OCI-LY7 (cell line): ENCODE measurements at regions not wholly inside any gene's neighbourhood (a gene's known extent, or its start where the extent isn't known, plus 50 kb on each side); places are given as distances from the start of the nearest gene placed in this dataset.

Source experiments
- BruUV-seq: library from RNA; stranded (reverse); fragments of 400-500 nt; replicated peaks from 2 replicates; lab custom pipeline; 2021; lab: Mats Ljungman, UMichigan
- CTCF ChIA-PET: fragments of 300-600 bp; sonication (Branson Sonifier 250); formaldehyde crosslinking; loops from one replicate; lab custom pipeline; 2022; ENCODE audit warnings: antibody characterized with exemption; ENCODE audit not compliant: unreplicated experiment; lab: Charles Lee
- POLR2A ChIA-PET: fragments of 300-600 bp; sonication (Branson Sonifier 250); formaldehyde crosslinking; loops from one replicate; lab custom pipeline; 2022; ENCODE audit warnings: antibody characterized with exemption; lab: Charles Lee
- DNase-seq: peaks from one replicate; pipeline ENCODE4 v3.0.0-alpha.2; 2015; ENCODE audit warnings: low spot score
- H2AFZ ChIP-seq: fragments of 200-600 bp; sonication (generic), shearing (Covaris generic); 2 replicates; pipeline ENCODE4 v1.6.1; 2014; ENCODE audit warnings: mild to moderate bottlenecking, antibody characterized with exemption, low read length, moderate library complexity
- H3K27ac ChIP-seq: fragments of 200-600 bp; sonication (generic); 2 replicates; pipeline ENCODE4 v1.5.1; 2014; ENCODE audit warnings: mixed run types, low read depth, mild to moderate bottlenecking, moderate library complexity, low read length, inconsistent platforms; ENCODE audit not compliant: poor library complexity, severe bottlenecking
- H3K36me3 ChIP-seq: fragments of 200-600 bp; sonication (generic); 2 replicates; pipeline ENCODE4 v1.6.1; 2014; ENCODE audit warnings: mild to moderate bottlenecking, antibody characterized with exemption, low read length, moderate library complexity, mixed read lengths; ENCODE audit not compliant: insufficient read depth
- H3K4me1 ChIP-seq: fragments of 200-600 bp; sonication (generic); 2 replicates; pipeline ENCODE4 v1.5.1; 2014; ENCODE audit warnings: mild to moderate bottlenecking, low read length; ENCODE audit not compliant: insufficient read depth, poor library complexity, severe bottlenecking
- H3K4me2 ChIP-seq: fragments of 200-600 bp; sonication (generic); 2 replicates; pipeline ENCODE4 v1.6.1; 2014; ENCODE audit warnings: mild to moderate bottlenecking, low read length
- H3K4me3 ChIP-seq: fragments of 200-600 bp; sonication (generic); 2 replicates; pipeline ENCODE4 v1.5.1; 2014; ENCODE audit warnings: mild to moderate bottlenecking, low read depth, low read length; ENCODE audit not compliant: poor library complexity, severe bottlenecking
- H3K79me2 ChIP-seq: fragments of 200-600 bp; sonication (generic); 2 replicates; pipeline ENCODE4 v1.6.1; 2016; ENCODE audit warnings: low read depth, mild to moderate bottlenecking, low read length, moderate library complexity, mixed read lengths; ENCODE audit not compliant: insufficient read depth
- H3K9me2 ChIP-seq: fragments of 200-600 bp; sonication (generic); 2 replicates; pipeline ENCODE4 v1.6.1; 2016; ENCODE audit warnings: mild to moderate bottlenecking, low read length, mixed read lengths; ENCODE audit not compliant: insufficient read depth
- H3K9me3 ChIP-seq: fragments of 200-600 bp; sonication (generic); 2 replicates; pipeline ENCODE4 v1.6.1; 2014; ENCODE audit warnings: mild to moderate bottlenecking, mixed run types, low read length, mixed read lengths
- H4K20me1 ChIP-seq: fragments of 200-600 bp; sonication (generic); 2 replicates; pipeline ENCODE4 v1.6.1; 2014; ENCODE audit warnings: mild to moderate bottlenecking, antibody characterized with exemption, low read length, moderate library complexity, mixed read lengths; ENCODE audit not compliant: insufficient read depth
- CTCF ChIP-seq: fragments of 200-600 bp; sonication (generic); conservative IDR thresholded peaks from 2 replicates; pipeline ENCODE4 v1.5.1; 2014; ENCODE audit warnings: mild to moderate bottlenecking, antibody characterized with exemption, low read length, moderate library complexity, mixed read lengths
- EZH2phosphoT487 ChIP-seq: fragments of 200-600 bp; sonication (generic); IDR thresholded peaks from 2 replicates; pipeline ENCODE4 v1.6.1; 2018; ENCODE audit warnings: low read depth, borderline replicate concordance, mild to moderate bottlenecking, mixed run types, antibody characterized with exemption, low read length, moderate library complexity, mixed read lengths
- intact Hi-C: fragments of 100-400 bp; cut with micrococcal nuclease; formaldehyde crosslinking; loops from one replicate; pipeline ENCODE4 v1.10.0; 2022; ENCODE audit not compliant: unreplicated experiment

GRCh38 chr6:91664327-91664959, 1077.6 kb upstream of the MAP3K7 start:
- no peak overlapping the region for H3K4me2 ChIP-seq
- no peaks in the 10 kb centered on the region for H4K20me1 ChIP-seq
- no peak overlapping the region for H3K4me3 ChIP-seq
- no peak overlapping the region for H2AFZ ChIP-seq
- no peaks in the 10 kb centered on the region for H3K9me3 ChIP-seq
- ChIA-PET CTCF (no interaction called here), POLR2A (no interaction called here)
- no peak overlapping the region for H3K27ac ChIP-seq
- no peak for TF ChIP-seq EZH2phosphoT487
- no peak for TF ChIP-seq CTCF
- DNase-seq, result no peak
- no peaks in the 10 kb centered on the region for H3K9me2 ChIP-seq
- no peaks in the 10 kb centered on the region for H3K79me2 ChIP-seq
- no TSS peak for BruUV-seq
- intact Hi-C loops, result no loop called here
- no peaks in the 10 kb centered on the region for H3K4me1 ChIP-seq
- no peaks in the 10 kb centered on the region for H3K36me3 ChIP-seq

- POLR2A ChIA-PET, result no interaction called here
- H3K79me2 ChIP-seq, result no peaks in the 10 kb centered on the region
- H3K9me2 ChIP-seq, result no peaks in the 10 kb centered on the region
- no peak overlapping the region for H3K4me3 ChIP-seq
- CTCF ChIA-PET, result no interaction called here
- H3K9me3 ChIP-seq, result no peaks in the 10 kb centered on the region
- BruUV-seq, result no TSS peak
- no peak overlapping the region for H2AFZ ChIP-seq
- H3K4me2 ChIP-seq, result no peak overlapping the region
- intact Hi-C loops, result no loop called here
- H4K20me1 ChIP-seq, result no peaks in the 10 kb centered on the region
- no peaks in the 10 kb centered on the region for H3K36me3 ChIP-seq
- TF ChIP-seq EZH2phosphoT487 (no peak), CTCF (no peak)
- DNase-seq, result no peak
- no peaks in the 10 kb centered on the region for H3K4me1 ChIP-seq
- H3K27ac ChIP-seq, result no peak overlapping the region
Measured at GRCh38 chr6:91660893-91661292, 1074.0 kb upstream of the MAP3K7 start.

GRCh38 chr6:91659891-91660290, 1073.0 kb upstream of the MAP3K7 start:
- ChIA-PET CTCF (no interaction called here), POLR2A (no interaction called here)
- Histone ChIP-seq H3K79me2 (no peaks in the 10 kb centered on the region), H3K9me3 (no peaks in the 10 kb centered on the region), H3K27ac (no peak overlapping the region), H3K4me2 (no peak overlapping the region), H3K36me3 (no peaks in the 10 kb centered on the region), H3K4me3 (no peak overlapping the region), H3K4me1 (no peaks in the 10 kb centered on the region), H3K9me2 (no peaks in the 10 kb centered on the region), H2AFZ (no peak overlapping the region), H4K20me1 (no peaks in the 10 kb centered on the region)
- no peak for DNase-seq
- intact Hi-C loops, result no loop called here
- no peak for TF ChIP-seq EZH2phosphoT487
- TF ChIP-seq CTCF, result no peak
- no TSS peak for BruUV-seq
